ENCODE measurements at regions not wholly inside any gene's neighbourhood (a gene's known extent, or its start where the extent isn't known, plus 50 kb on each side); places are given as distances from the start of the nearest gene placed in this dataset.

GRCh38 chr12:5295151-5295550 is 136.8 kb upstream of the NTF3 start:
- DNase-seq (ENCODE audit: low read depth, low spot score) (no peak), FAIRE-seq (no peak)
- ChIA-PET POLR2A (no interaction called here), CTCF (no interaction called here)
- TF ChIP-seq POLR2A (IDR thresholded peaks at IDR 0.05; ENCODE audit: low read depth, low read length), result no peak
- no peak for TF ChIP-seq JUN (IDR thresholded peaks at IDR 0.05; ENCODE audit: borderline replicate concordance, insufficient read depth, insufficient read length, low read depth)
- TF ChIP-seq MYC (IDR thresholded peaks at IDR 0.05; ENCODE audit: low read depth, low read length), result no peak
- no peak for TF ChIP-seq CTCF (IDR thresholded peaks at IDR 0.05; ENCODE audit: extremely low read depth in 1 of 2, insufficient read depth in 1 of 2, low read depth in 1 of 2, low read length in 2 of 2)
- peak; percentile 6 for TF ChIP-seq GATA2 (IDR thresholded peaks at IDR 0.05; ENCODE audit: insufficient read depth, insufficient read length, low read depth, low read length)
- no peak for TF ChIP-seq POLR2AphosphoS5 (IDR thresholded peaks at IDR 0.05; ENCODE audit: insufficient read depth, low read depth, low read length)
- peak; percentile 43 for TF ChIP-seq FOS (IDR thresholded peaks at IDR 0.05; ENCODE audit: borderline replicate concordance, insufficient read depth, low read length)
- H2AFZ ChIP-seq (ENCODE audit: low read depth, low read length), result no peak overlapping the region
- H3K36me3 ChIP-seq (ENCODE audit: control insufficient read depth in 2 of 2, extremely low read depth in 1 of 2, insufficient read depth in 2 of 2, low read length in 2 of 2), result no peaks in the 10 kb centered on the region
- H3K4me1 ChIP-seq (ENCODE audit: control insufficient read depth, extremely low read depth, insufficient read depth, low read length), result no peaks in the 10 kb centered on the region
- H3K9me1 ChIP-seq (replicated peaks; ENCODE audit: control insufficient read depth, extremely low read depth, insufficient read depth, low read length), result no peaks in the 10 kb centered on the region
- H3K9me3 ChIP-seq (replicated peaks; ENCODE audit: control insufficient read depth, insufficient read depth, low read length), result no peaks in the 10 kb centered on the region
- no peaks in the 10 kb centered on the region for H3K79me2 ChIP-seq (ENCODE audit: control insufficient read depth, insufficient read depth, low read length)
- H3K4me3 ChIP-seq (replicated peaks in 1 of 3; ENCODE audit: insufficient read depth in 1 of 3, low read depth in 1 of 3, low read length in 3 of 3), result no peak overlapping the region
- no peak overlapping the region for H3K9ac ChIP-seq (replicated peaks; ENCODE audit: extremely low read depth, insufficient read depth, low read length)
- H3K27ac ChIP-seq (ENCODE audit: insufficient read depth, low read depth, low read length), result no peak overlapping the region
- no peaks in the 10 kb centered on the region for H4K20me1 ChIP-seq (replicated peaks; ENCODE audit: control insufficient read depth, extremely low read depth, insufficient read depth, low read length)
- H3K4me2 ChIP-seq (ENCODE audit: insufficient read depth, low read length), result no peak overlapping the region
- intact Hi-C loops (cut with micrococcal nuclease), result no loop called here
- dilution Hi-C loops (cut with MboI; ENCODE audit: extremely low pct_ligation_motif_present, low sequenced_read_pairs), result no loop called here
- no TSS peak for BruUV-seq (replicated peaks)
- no peaks in the 10 kb centered on the region for H3K27me3 ChIP-seq (ENCODE audit: control insufficient read depth in 2 of 2, insufficient read depth in 2 of 2, low read length in 2 of 2)

- FAIRE-seq, result no peak
- H3K79me2 ChIP-seq (ENCODE audit: control insufficient read depth, insufficient read depth, low read length), result no peaks in the 10 kb centered on the region
- ChIA-PET CTCF (no interaction called here), POLR2A (interaction anchor here (0.5 kb wide), 1 partner anchor 45 kb away, joined by 3 read pairs; no protein-coding TSS in a partner anchor)
- no peak overlapping the region for H3K4me3 ChIP-seq (replicated peaks in 1 of 3; ENCODE audit: insufficient read depth in 1 of 3, low read depth in 1 of 3, low read length in 3 of 3)
- no peak overlapping the region for H2AFZ ChIP-seq (ENCODE audit: low read depth, low read length)
- no peak overlapping the region for H3K4me2 ChIP-seq (ENCODE audit: insufficient read depth, low read length)
- TF ChIP-seq POLR2AphosphoS5 (IDR thresholded peaks at IDR 0.05; ENCODE audit: insufficient read depth, low read depth, low read length) (no peak), POLR2A (IDR thresholded peaks at IDR 0.05; ENCODE audit: low read depth, low read length) (no peak), MAX (IDR thresholded peaks at IDR 0.05; ENCODE audit: insufficient read depth, insufficient read length) (no peak), GATA2 (IDR thresholded peaks at IDR 0.05; ENCODE audit: insufficient read depth, insufficient read length, low read depth, low read length) (no peak), MYC (IDR thresholded peaks at IDR 0.05; ENCODE audit: low read depth, low read length) (no peak), FOS (IDR thresholded peaks at IDR 0.05; ENCODE audit: borderline replicate concordance, insufficient read depth, low read length) (no peak), JUN (IDR thresholded peaks at IDR 0.05; ENCODE audit: borderline replicate concordance, insufficient read depth, insufficient read length, low read depth) (no peak), EZH2 (IDR thresholded peaks at IDR 0.05; ENCODE audit: borderline replicate concordance, low read depth, low read length, severe bottlenecking) (no peak), CTCF (IDR thresholded peaks at IDR 0.05; ENCODE audit: extremely low read depth in 1 of 2, insufficient read depth in 1 of 2, low read depth in 1 of 2, low read length in 2 of 2) (no peak)
- no peaks in the 10 kb centered on the region for H3K9me1 ChIP-seq (replicated peaks; ENCODE audit: control insufficient read depth, extremely low read depth, insufficient read depth, low read length)
- no peaks in the 10 kb centered on the region for H3K36me3 ChIP-seq (ENCODE audit: control insufficient read depth in 2 of 2, extremely low read depth in 1 of 2, insufficient read depth in 2 of 2, low read length in 2 of 2)
- intact Hi-C loops (cut with micrococcal nuclease), result no loop called here
- no peaks in the 10 kb centered on the region for H4K20me1 ChIP-seq (replicated peaks; ENCODE audit: control insufficient read depth, extremely low read depth, insufficient read depth, low read length)
- BruUV-seq (replicated peaks), result no TSS peak
- H3K4me1 ChIP-seq (ENCODE audit: control insufficient read depth, extremely low read depth, insufficient read depth, low read length), result no peaks in the 10 kb centered on the region
- H3K27me3 ChIP-seq (ENCODE audit: control insufficient read depth in 2 of 2, insufficient read depth in 2 of 2, low read length in 2 of 2), result no peaks in the 10 kb centered on the region
- dilution Hi-C loops (cut with MboI; ENCODE audit: extremely low pct_ligation_motif_present, low sequenced_read_pairs), result no loop called here
- no peaks in the 10 kb centered on the region for H3K9me3 ChIP-seq (replicated peaks; ENCODE audit: control insufficient read depth, insufficient read depth, low read length)
- no peak overlapping the region for H3K9ac ChIP-seq (replicated peaks; ENCODE audit: extremely low read depth, insufficient read depth, low read length)
- no peak overlapping the region for H3K27ac ChIP-seq (ENCODE audit: insufficient read depth, low read depth, low read length)
- DNase-seq (ENCODE audit: low read depth, low spot score), result no peak
Observed at GRCh38 chr12:5295996-5296395, 135.9 kb upstream of the NTF3 start.

Data from endothelial cell of umbilical vein (primary cell).